Smooth muscle cell of the brain vasculature (primary cell): ENCODE measurements at regions not wholly inside any gene's neighbourhood (a gene's known extent, or its start where the extent isn't known, plus 50 kb on each side); places are given as distances from the start of the nearest gene placed in this dataset.
"Not testable (repeated sequence)": the region's sequence is repeated elsewhere in the genome, so short reads cannot be mapped to it uniquely, and the experiment has no call there.

Source experiments
- DNase-seq: peaks from one replicate; pipeline ENCODE4 v3.0.0-alpha.2; 2012; ENCODE audit warnings: low read depth, low spot score

DNA sequence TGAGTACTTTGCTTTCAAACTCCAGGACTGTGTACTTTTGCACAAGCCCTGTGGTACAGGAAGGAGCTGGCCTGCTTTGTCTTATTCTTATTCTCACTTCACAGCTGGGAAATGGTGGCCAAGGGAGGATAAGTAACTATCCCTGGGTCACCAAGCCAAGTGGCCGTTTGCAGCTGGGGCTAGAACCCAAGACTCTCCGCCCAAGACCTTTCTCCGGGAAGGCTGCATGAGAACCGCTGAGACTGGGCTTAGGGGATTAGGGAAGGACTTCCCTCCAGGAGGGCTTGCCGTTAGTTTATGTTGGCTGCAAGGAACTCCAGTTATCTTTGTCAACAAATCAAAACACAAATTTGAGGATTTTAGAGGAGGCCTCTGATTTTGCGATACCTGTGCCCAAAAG is 109.5 kb upstream of the ADRA1D start:
- DNase-seq, result no peak

DNA sequence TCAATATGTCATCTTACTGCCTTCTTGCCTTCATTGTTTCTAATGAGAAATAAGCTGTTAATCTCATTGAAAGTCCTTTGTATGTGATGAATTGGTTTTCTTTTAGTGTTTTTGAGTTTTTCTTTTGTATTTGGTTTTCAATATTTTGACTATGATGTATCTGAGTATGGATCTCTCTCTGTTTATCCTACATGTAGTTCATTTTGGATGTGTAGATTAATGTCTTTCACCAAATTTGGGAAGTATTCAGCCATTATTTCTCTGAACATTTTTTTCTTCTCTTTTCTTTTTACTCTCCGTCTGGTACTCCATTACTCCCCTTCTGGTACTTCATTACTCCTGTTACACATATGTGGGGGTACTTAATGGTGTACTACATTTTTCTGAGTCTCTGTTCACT is 103.3 kb upstream of the ADRA1D start:
- DNase-seq, result no peak

DNA sequence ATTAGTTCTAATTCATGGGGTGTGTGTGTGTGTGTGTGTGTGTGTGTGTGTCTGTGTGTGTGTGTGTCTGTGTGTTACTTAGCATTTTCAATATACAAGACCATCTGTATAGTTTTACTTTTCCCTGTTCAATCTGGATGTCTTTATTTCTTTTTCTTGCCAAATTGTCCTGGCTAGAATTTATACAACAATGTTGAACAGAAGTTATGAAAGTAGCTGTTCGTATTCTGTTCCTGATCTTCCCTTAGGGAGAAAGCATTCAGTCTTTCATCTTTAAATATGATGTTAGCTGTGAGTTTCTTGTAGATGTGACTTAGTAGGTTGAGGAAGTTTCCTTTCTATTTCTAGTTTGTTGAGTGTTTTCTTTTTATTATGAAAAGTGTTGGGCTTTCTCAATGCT is 101.0 kb upstream of the ADRA1D start:
- DNase-seq, result no peak

DNA sequence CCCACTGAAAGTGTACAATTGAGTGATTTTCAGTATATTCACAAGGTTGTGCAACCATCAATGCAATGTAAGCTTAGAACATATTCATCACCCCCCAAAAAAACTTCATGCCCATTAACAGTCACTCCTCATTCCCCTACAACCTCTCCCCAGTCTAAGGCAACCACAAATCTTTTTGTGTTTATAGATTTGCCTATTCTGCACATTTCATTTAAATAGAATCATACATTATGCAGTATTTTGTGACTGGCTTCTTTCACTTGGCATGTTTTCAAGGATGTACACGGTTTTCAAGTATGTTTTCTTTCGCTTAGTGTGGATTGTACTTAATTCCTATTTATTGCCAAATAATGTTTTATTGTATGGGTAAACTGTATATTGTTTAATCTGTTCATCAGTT is 95.6 kb upstream of the ADRA1D start:
- no peak for DNase-seq

DNA sequence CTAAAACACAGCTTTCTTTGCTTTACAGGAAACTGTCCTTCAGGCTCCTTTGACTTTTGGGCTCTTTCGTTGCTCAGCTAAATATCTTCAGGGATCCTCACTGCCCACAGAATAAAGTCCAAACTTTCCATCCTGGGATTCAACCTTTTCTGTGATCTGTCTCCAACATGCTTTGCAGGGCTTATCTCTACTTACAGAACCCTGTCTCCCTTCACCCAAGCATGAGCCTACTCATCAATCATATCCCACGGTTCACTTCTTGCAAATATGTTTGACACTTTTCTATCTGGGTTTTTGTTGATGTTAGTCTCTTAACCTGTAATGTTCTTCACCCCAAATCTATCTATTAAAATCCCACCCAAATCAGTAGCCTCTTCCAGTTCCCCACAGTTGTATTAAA is 93.5 kb upstream of the ADRA1D start:
- no peak for DNase-seq

DNA sequence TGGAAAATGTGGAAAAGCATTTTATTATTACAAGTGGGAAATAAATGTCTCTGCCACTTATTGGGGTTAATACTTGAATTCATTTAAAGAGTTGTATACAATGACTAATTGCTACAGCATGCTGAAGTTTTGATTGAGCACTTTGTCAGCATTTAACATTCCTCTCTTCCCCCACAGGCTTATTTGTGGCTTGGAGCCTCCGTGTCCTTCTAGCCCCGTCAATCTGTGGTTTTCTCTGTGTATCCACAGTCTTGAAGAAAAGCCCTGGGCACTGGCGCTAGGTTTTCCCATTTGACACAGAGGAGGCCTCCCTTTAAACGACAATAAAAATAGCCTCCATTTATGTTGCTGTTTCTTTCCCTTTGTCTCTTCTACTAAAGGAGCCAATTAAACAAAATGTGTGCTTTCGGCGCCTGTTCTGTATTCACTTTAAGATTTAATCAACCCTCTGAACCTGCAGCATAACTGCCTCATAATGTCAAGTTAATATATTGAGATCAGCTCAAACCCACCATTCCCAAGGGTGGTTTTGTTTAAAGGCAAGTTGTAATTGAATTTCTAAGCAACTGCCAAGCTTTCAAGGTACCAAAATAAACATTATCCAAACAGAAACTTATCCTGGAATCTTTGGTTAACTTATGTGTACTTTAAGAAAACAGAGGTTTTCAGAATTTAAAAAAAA is 92.9 kb upstream of the ADRA1D start:
- no peak for DNase-seq

DNA sequence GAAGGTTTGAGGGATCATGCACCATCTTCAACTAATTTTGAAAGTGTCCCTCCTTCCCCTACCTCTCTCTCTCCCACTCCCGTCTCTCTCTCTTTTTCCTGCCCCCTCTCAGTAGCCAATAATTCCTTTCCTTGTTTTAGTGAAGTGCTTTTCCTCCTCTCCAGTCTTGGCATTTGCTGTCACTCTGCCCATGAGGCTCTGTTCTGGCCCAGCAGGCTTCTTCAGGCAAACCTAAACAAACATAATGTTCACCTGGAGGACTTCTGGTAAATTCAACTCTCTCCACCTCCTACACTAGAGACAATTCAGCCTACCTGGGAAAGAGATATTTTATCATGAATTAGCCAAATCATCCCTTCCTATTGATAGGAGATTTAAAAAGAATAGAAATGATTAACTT is 86.6 kb upstream of the ADRA1D start:
- no peak for DNase-seq

DNA sequence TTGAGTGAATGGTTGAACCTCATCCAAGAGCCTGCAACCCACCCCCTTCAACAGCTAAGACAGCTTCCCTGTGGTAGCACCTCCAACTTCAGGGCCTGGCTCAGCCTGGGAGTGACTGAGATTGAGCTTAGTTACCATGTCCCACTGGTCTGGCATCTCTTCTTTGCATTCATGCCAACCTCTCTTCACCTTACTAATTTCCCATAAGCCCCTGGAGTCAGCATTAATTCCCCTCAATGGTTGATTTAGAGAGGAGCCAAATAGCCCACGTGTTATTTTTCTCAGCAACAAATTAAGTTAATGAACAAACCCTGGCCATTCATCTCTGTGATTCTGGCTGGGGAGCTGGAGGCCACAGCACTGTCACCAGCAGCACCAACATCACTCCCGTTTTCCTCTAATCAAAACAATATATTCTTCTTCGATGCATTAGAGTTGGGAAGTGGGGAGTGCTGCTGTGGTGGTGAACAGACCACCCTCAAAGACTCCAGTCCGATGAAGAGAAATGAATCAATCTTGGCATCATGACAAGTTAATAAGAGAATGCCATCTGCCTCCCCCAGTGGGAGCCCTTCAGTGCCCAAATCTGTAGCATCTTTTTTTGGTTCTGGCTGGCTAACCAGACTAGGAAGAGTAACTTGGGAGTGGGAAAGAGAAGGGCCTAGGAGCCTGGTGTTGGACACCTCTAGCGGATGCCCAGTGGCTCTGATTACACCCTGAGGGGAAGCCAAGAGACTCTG is 83.2 kb upstream of the ADRA1D start:
- DNase-seq, result no peak

DNA sequence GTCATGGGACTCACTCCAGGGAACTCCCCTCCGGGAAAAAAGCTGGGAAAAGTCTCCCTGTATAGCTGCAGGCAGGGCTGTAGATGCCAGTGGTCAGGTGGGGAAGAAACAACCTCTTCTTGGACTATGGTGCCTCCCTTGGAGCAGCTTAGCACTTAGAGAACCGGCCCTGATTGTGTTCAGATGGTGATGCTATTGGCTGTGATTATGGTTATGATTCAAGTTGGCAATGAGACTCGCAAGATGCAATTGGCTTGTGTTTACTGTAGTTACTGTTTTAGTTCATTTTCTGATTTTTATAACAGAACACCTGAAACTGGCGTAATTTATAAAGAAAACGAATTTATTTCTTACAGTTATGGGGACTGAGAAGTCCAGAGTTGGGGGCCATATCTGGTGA is 80.9 kb upstream of the ADRA1D start:
- no peak for DNase-seq

DNA sequence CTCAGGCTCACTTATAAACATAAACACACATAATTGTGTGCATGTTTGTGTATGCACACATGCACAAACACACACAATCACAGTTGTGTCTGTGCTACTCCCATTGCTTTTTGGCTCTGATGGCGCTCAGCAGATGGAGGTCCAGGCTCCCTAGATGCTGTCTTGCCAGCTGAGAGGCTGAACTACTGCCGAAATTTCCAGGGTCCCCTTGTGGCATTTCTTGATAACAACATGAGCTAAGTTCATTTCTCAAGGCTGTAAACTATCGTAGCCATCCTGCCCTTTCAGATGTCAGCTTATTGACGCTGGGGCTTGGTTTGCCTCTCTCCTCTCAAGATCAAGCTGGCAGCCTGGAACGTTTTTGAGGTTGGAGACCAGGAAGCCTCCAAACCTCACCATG is 80.1 kb upstream of the ADRA1D start:
- DNase-seq, result no peak

DNA sequence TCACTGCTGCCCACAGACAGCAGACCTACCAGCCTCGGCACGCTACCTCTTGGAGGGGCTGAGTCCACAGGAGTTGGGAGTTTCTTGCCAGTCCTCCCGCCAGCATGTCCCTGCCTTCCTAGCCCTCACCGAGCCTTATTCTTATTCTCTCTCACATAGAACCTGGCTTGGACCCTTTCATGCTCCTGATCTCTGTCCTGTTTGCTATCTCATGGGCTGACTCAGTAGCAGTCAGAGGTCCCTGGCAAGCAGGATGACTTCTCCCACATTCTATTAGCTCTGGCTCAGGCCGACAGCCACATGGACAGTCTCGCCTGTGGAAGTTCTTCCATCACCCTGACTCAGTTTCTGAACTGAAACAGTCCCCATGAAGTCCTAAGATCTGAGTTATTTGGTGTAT is 79.5 kb upstream of the ADRA1D start:
- DNase-seq, result no peak

DNA sequence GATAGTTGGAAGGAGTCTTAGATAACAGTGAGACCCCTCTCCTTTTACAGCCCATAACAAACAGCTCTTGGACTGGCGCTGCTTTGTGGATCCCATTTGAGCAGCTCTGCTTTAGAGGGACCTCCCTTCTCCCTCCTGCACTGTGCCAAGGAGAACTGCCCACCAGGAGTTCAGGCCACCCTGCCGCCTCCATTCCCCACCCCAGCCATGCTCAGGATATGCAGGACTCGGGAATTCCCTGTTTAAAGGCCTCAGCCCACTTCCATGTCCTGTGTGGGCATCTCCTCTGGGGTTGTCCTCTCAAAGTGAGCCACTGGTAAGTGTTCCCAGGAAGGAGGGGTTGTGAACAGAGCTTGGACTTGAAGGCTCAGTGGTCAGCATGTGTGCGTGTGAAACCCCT is 78.9 kb upstream of the ADRA1D start:
- DNase-seq, result no peak

DNA sequence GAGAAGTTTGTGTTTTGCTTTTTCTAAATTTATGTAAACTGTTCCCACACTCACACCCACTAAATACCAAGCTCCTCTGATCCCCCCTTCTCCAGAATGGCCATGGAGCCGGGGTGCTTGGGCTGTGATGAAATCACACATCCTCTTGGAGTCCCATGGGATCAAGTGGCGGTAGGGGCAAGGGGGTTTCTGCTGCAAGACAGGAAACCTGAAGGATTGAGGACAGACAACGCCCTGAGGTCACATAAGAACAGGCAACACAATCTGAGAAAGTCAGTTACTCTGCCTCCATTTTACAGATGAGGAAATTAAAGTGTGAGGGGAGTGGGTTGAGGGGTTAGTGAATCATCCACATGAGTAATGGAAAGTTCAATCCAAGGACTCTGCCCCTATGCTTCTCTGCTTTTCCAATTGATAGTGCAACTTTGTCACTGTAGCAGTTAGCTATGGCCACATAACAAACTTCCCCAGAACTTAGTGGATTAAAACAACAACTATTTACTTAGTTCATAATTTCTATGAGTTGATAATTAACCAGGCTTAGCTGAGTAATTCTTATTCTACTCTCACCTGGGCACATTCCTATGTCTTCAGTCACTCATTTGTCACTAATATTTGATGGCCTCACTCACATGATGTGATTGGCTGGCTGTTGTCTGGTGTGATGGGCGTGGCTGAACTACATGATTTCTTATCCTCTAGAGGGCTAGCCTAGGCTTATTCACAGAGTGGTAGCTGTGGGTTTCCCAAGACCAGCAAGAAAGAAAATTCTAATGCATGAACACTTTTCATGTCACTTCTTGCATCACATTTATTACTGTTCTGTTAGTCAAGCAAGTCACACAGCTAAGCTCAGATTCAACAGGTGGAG is 77.3 kb upstream of the ADRA1D start:
- no peak for DNase-seq

DNA sequence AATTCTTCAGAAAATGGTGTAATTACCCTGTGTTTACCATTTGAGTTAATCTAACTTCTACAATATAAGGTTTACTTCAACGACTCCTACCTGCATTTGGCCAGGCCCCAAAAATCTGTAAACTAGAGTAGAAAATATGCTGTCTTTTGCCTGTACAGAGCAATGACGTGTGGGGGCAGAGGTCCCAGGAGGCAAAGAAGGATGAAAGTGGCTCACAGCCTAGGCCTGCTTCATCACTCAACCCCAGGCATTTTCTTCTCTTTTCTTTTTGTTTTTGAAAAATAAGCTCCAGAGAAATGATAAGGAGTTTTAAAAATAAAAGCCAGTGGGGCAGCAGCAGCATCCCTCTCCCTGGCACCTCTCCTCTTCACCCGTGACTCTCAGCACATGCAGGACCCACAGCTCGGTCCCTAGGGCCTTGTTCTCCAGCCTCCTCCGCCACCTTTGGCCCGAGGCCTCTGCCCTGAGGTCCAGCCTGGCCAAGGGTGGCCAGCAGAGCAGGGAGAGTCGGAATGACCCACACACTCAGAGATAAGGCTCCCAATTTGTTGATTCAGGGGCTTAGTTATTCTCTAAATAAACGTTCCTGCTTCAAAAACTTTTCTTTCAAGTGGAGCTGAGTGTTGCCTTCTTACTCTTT is 76.6 kb upstream of the ADRA1D start:
- no peak for DNase-seq

DNA sequence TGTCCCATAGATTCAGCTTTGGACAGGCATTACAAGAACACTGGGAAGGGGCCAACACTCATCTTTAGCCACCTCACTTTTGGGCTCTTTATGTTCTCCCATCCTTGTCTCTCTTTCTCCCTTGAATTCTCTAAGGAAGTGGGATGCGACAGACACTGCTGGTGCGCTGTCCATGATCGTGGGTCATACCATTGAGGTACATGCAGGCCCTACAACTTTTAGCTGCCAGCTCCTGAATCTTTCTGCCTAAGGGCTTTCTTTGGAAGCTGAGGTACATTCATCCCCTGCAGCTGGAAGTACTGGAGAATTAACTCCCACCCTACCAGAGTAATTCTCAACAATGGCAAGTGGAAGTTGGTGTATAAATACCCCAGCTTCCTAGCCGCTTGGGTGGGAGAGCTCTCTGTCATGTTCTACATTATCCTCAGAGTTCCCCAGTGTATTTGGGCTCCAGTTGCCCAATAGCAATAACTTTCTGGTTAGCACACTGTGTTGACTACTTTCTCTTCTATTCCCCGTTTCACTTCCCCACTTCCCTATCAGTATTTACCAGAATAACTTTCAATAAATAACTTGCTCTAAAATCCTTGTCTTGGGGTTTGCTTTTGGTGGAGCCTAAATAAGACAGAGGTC is 75.6 kb upstream of the ADRA1D start:
- DNase-seq, result no peak

DNA sequence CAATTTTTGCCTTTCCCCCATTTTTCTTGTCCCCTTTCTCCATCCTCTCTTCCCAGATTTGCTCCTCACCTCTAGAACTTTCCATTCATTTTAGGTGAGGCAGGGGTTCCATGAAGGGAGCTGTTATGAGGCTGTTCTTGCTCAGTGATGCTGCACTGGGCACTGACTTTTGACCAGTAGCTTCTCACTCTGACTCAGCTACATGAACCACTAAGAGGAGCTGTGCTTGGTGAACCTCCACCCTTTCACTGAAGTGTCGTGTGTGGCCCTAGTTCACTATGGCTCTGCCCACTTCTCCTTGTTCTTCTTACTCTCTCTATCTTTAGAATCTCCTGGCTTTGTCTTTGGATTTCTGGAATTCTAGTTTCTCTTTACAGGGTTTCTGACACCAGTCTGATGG is 73.4 kb upstream of the ADRA1D start:
- DNase-seq, result no peak

DNA sequence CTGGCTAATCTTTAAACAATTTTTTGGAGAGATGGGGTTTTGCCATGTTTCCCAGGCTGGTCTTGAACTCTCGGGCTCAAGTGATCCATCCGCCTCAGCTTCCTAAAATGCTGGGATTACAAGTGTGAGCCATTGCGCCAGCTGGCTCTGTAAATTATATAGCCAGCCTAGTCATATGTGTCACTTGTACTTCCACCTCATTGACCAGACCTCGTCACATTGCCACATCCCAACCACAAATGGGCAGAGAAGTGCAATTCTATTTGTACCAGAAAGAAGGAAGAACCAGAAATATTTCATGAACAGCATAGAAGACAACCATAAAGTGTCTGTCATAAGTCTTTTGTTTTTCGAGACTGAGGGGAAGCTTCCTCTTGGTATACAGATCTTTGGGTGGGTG is 71.2 kb upstream of the ADRA1D start:
- DNase-seq, result no peak

DNA sequence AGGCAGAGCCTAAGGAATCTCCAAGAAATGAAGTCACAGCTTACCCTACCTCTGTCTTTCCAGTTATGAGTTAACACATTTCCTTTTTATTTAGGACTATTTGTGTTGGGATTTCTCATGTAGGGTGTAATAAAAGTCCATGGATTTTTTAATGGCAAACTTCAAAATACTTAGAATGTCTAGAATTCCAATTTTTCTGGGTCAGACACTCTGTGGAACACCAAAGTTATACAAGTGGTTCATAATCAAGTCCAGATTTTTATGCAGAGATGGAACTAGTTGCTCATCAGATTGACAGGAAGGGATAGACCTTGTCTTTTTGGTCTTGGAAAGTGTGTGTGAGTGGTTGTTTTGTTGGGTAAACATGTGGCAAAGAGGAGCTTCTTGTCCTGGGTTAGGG is 69.8 kb upstream of the ADRA1D start:
- no peak for DNase-seq

DNA sequence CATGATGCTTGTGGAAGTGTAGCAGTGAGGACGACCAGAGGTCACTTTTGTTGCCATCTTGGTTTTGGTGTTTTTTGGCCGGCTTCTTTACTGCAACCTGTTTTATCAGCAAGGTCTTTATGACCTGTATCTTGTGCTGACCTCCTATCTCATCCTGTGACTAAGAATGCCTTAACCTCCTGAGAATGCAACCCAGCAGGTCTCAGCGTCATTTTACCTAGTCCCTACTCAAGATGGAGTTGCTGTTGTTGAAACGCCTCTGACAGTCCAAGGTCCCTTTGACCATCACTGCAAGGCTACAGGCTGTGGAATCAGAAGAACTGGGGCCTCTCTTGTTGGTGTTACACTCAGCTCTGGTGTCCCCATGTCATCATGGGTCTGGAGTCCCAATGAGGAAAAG is 61.5 kb upstream of the ADRA1D start:
- not testable (repeated sequence) for DNase-seq

DNA sequence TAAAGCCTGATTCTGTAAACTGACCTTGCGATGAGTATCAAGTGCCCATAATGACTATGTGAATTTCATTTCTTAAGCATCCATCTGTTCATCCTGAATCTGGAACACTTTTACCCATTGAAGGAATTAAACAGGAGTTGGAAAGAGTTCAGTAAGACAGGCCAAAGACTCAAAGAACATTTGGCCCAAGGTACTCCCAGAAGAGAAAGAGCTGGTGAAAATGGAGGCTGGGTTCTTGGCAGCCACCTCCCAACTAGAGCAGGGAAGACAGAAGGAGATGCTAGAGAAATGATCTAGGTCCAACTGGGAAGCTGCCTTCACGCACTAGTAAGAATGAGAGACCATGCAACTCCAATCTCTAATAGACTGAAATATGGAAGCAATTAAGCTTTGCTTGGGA is 57.1 kb upstream of the ADRA1D start:
- DNase-seq, result no peak

DNA sequence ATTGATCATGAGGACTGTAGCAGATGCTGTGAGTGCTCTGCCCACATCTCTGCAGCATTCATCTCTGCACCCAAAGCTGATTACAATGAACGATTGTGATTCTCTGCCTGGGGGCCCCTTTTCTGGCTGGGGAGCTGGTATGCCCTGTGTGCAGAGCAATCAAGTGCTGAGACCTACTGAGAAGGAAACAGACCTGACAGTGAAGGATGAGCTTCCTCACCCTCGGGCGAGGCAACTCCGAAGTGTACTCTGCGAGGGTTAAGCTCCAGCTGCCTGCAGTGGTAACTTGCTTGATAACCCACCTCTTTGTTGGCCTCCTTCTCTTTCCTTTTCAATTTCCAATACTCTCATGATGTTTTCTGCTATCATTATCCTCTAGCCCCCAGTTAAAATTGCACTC is 56.0 kb upstream of the ADRA1D start:
- DNase-seq, result no peak

DNA sequence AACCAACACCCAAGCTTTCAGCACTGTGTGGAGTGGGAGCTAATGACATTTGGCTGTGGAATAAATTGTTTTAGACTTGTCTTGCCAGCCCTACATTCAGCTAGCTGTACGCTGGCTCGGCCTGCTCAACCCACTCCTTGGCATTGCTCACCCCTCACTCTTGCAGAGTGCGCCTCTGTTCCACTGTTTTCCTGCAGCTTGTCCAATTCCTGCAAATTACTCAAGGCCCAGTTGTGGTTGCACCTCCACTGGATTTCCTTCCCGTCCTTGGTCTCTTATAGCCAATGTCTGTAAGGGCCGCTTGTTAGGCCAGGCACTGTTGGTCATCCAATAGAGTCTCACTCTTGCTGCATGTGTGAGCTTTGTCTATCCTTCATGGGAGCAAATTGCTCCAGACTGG is 55.5 kb upstream of the ADRA1D start:
- no peak for DNase-seq
